ENCODE measurements at regions not wholly inside any gene's neighbourhood (a gene's known extent, or its start where the extent isn't known, plus 50 kb on each side); places are given as distances from the start of the nearest gene placed in this dataset.

DNA sequence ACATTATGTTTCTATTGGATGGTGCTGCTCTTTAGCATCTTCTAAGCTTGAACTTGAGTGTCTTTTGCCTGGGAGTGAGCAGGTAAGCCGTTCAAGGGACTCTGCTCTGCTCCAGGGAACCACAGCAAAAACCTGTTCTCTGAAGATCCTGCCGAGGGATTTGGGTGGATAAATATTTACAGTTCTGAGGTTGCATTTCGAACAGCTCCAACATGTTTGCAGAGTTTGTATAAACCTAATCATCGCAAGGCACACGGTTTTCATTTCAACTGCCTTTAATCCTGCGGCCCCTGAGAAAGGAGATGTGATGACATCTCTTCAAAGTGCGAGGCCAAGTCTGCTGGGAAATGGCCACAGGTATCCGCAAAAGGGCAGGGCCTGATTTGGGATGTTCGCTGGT lies 293.4 kb downstream of the TFAP2C start:
- H3K4me2 ChIP-seq (ENCODE audit: low read length) = no peak overlapping the region
- BruUV-seq (replicated peaks) = no TSS peak
- ChIA-PET CTCF (no interaction called here), POLR2A (ENCODE audit: unreplicated experiment) (no interaction called here)
- H2AFZ ChIP-seq (ENCODE audit: low read length) = 0 out of 2 replicates have a peak overlapping the region, but pooled peaks have one; percentile 22
- H3F3A ChIP-seq (ENCODE audit: low read length, unreplicated experiment) = no peaks in the 10 kb centered on the region
- H3K27ac ChIP-seq (ENCODE audit: low read length) = no peak overlapping the region
- peaks cover 4% of the 10 kb centered on the region; the same call in 1 of the 2 replicates for H3K4me1 ChIP-seq (ENCODE audit: insufficient read depth, low read length)
- H3K4me3 ChIP-seq (ENCODE audit: low read length) = no peak overlapping the region
- DNase-seq = peak; percentile 37
- H3K27me3 ChIP-seq (ENCODE audit: low read length) = peaks cover 30% of the 10 kb centered on the region
- H3K9me2 ChIP-seq (replicated peaks; ENCODE audit: low read length) = no peaks in the 10 kb centered on the region
- no peaks in the 10 kb centered on the region for H3K36me3 ChIP-seq (ENCODE audit: low read depth, low read length)
- H4K20me1 ChIP-seq (ENCODE audit: low read length) = no peaks in the 10 kb centered on the region
- intact Hi-C loops (cut with micrococcal nuclease) = no loop called here
- ATAC-seq = no peak
- H3K9ac ChIP-seq (ENCODE audit: low read length) = no peak overlapping the region
- H3K9me3 ChIP-seq (ENCODE audit: low read length) = no peaks in the 10 kb centered on the region
- no peaks in the 10 kb centered on the region for H3K79me2 ChIP-seq (ENCODE audit: low read length)
- TF ChIP-seq EZH2 (IDR thresholded peaks at IDR 0.05; ENCODE audit: low read length, unreplicated experiment) = no peak
- TF ChIP-seq, protein P1, sequence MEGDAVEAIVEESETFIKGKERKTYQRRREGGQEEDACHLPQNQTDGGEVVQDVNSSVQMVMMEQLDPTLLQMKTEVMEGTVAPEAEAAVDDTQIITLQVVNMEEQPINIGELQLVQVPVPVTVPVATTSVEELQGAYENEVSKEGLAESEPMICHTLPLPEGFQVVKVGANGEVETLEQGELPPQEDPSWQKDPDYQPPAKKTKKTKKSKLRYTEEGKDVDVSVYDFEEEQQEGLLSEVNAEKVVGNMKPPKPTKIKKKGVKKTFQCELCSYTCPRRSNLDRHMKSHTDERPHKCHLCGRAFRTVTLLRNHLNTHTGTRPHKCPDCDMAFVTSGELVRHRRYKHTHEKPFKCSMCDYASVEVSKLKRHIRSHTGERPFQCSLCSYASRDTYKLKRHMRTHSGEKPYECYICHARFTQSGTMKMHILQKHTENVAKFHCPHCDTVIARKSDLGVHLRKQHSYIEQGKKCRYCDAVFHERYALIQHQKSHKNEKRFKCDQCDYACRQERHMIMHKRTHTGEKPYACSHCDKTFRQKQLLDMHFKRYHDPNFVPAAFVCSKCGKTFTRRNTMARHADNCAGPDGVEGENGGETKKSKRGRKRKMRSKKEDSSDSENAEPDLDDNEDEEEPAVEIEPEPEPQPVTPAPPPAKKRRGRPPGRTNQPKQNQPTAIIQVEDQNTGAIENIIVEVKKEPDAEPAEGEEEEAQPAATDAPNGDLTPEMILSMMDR (conservative IDR thresholded peaks at IDR 0.05; ENCODE audit: low read depth, low read length) = no peak
- no peak for TF ChIP-seq EZH2phosphoT487 (IDR thresholded peaks at IDR 0.05; ENCODE audit: borderline replicate concordance, low read length)

DNA sequence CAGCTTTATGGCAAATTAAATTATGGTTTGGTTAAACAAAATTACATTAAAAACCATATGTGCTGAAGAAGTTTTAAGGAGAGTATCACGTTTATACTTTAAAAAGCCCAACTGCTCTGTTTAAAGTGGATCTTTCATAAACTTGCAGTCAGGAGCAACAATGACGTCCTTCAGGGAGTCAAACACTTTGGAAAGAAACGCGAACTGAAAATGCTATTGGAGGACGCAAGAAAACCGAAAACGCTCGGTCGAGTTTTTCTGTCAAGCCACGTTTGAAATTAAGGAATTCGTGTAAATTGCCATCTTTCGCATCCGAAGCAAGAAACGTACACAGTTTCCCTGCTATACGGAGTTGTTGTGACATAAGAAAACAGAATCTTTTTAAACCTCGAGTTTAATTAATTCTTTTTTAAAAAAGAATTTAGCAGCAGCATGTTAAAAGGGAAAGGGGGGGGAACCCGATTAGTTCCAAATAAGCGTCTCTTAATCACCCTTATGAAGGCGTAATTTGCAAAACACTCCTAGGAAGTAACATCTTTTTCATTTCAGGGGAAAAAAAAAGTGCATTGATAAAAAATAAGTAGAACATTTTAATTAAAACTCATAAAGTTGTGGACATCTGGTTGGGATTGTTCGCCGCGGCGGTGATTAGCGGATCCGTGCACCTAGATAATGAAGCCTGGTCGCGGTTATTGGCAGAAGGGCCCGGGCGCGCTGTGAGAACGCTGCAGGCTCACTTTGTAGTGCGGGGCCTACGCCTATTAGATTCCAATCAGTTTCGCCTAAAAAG lies 295.4 kb downstream of the TFAP2C start:
- H3F3A ChIP-seq (ENCODE audit: low read length, unreplicated experiment) = no peaks in the 10 kb centered on the region
- no peak overlapping the region for H3K4me3 ChIP-seq (ENCODE audit: low read length)
- no TSS peak for BruUV-seq (replicated peaks)
- ATAC-seq = no peak
- intact Hi-C loops (cut with micrococcal nuclease) = no loop called here
- no peaks in the 10 kb centered on the region for H3K9me3 ChIP-seq (ENCODE audit: low read length)
- 0 out of 2 replicates have a peak overlapping the region, but pooled peaks have one; percentile 84 for H3K4me2 ChIP-seq (ENCODE audit: low read length)
- POLR2A ChIA-PET (ENCODE audit: unreplicated experiment) = no interaction called here
- no peak for DNase-seq
- H3K27ac ChIP-seq (ENCODE audit: low read length) = no peak overlapping the region
- no peak overlapping the region for H3K9ac ChIP-seq (ENCODE audit: low read length)
- no peak overlapping the region for H2AFZ ChIP-seq (ENCODE audit: low read length)
- no peaks in the 10 kb centered on the region for H3K36me3 ChIP-seq (ENCODE audit: low read depth, low read length)
- no peaks in the 10 kb centered on the region for H4K20me1 ChIP-seq (ENCODE audit: low read length)
- CTCF ChIA-PET = no interaction called here
- TF ChIP-seq, protein P1 (conservative IDR thresholded peaks at IDR 0.05; ENCODE audit: low read depth, low read length) = no peak
- TF ChIP-seq EZH2 (IDR thresholded peaks at IDR 0.05; ENCODE audit: low read length, unreplicated experiment) (no peak), EZH2phosphoT487 (IDR thresholded peaks at IDR 0.05; ENCODE audit: borderline replicate concordance, low read length) (no peak)
- no peaks in the 10 kb centered on the region for H3K9me2 ChIP-seq (replicated peaks; ENCODE audit: low read length)
- peaks cover 31% of the 10 kb centered on the region for H3K27me3 ChIP-seq (ENCODE audit: low read length)
- no peaks in the 10 kb centered on the region for H3K79me2 ChIP-seq (ENCODE audit: low read length)
- H3K4me1 ChIP-seq (ENCODE audit: insufficient read depth, low read length) = peaks cover 4% of the 10 kb centered on the region; the same call in 1 of the 2 replicates

Measured in PC-3 (cell line).